ENCODE measurements at regions not wholly inside any gene's neighbourhood (a gene's known extent, or its start where the extent isn't known, plus 50 kb on each side); places are given as distances from the start of the nearest gene placed in this dataset.
A peak's percentile ranks its signal among the peaks of the same experiment; 100 is the strongest.

GRCh38 chr5:2044041-2044440, 161.3 kb upstream of the IRX4 start:
- H3K4me3 Mint-ChIP-seq: no peak overlapping the region
- H3K4me1 Mint-ChIP-seq: no peaks in the 10 kb centered on the region
- no peaks in the 10 kb centered on the region for H3K36me3 Mint-ChIP-seq
- H3K27me3 Mint-ChIP-seq: no peaks in the 10 kb centered on the region
- H3K9me3 Mint-ChIP-seq: peaks cover 3 to 11% (median 5%) of the 10 kb centered on the region in 3 donors
- no peak overlapping the region for H3K27ac Mint-ChIP-seq

GRCh38 chr5:2039180-2039531, 156.4 kb upstream of the IRX4 start:
- Mint-ChIP-seq H3K36me3 (no peaks in the 10 kb centered on the region), H3K27ac (no peak overlapping the region), H3K27me3 (peaks cover 8% of the 10 kb centered on the region), H3K4me1 (peaks cover 0 to 2% (median 0%) of the 10 kb centered on the region in 3 donors), H3K4me3 (peak overlapping the region in 2 of 4 donors; percentile 14 to 49), H3K9me3 (peaks cover 0 to 4% (median 0%) of the 10 kb centered on the region in 3 donors)

GRCh38 chr5:2038321-2039179, 155.8 kb upstream of the IRX4 start:
- Mint-ChIP-seq H3K36me3 (no peaks in the 10 kb centered on the region), H3K27ac (no peak overlapping the region)

DNA sequence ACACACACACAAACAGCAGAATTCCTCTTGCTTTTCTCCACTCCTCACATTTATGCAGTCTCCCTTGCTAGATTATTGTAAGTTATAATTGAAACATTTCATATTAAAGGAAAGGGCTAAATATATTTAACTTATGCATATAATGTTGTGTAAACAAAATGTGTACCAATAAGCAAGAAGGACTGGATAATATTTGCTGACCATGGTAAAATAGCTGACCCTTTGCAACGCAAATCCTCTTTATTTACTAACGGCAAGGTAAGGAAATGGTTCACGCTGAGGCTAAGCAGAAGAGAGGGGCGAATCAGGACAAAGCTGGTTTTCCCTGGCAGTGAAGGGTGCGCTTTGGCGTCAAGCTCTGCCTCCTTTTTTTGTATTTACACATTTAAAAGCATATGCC, 154.2 kb upstream of the IRX4 start:
- Mint-ChIP-seq H3K27me3 (peaks cover 14% of the 10 kb centered on the region), H3K27ac (no peak overlapping the region), H3K9me3 (peaks cover 0 to 3% (median 2%) of the 10 kb centered on the region in 3 donors), H3K4me1 (peaks cover 0 to 2% (median 0%) of the 10 kb centered on the region in 3 donors), H3K36me3 (no peaks in the 10 kb centered on the region), H3K4me3 (no peak overlapping the region)

More at GRCh38 chr5:2038321-2039179, 155.8 kb upstream of the IRX4 start:
- Mint-ChIP-seq H3K4me3 (peak overlapping the region in 3 of 4 donors; percentile 62 to 85 (median 73)), H3K27me3 (peaks cover 8% of the 10 kb centered on the region), H3K4me1 (peaks cover 0 to 2% (median 0%) of the 10 kb centered on the region in 3 donors), H3K9me3 (peaks cover 0 to 4% (median 0%) of the 10 kb centered on the region in 3 donors)

GRCh38 chr5:2032432-2032831, 149.7 kb upstream of the IRX4 start:
- no peaks in the 10 kb centered on the region for H3K36me3 Mint-ChIP-seq

DNA sequence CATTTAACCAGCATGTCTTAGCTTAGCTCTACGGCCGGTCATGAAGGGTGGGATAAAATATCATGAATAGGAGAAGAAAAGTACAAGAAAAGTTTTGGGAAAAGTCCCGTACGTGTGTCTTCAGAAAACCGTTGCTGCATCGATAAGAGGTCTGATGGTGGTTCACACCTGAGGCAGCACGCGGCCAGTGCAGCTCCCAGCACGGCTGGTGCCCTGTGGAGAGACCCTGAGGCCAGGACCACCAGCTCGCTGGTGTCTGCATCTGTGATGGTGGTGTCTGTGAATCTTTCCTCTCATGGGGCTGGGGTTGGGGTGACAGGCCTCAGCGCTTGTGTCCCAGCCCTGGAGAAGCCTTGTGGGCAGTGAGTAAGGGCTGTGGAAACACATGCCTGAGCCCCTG, 148.9 kb upstream of the IRX4 start:
- no peak overlapping the region for H3K27ac Mint-ChIP-seq
- H3K4me3 Mint-ChIP-seq: no peak overlapping the region
- H3K9me3 Mint-ChIP-seq: peaks cover 0 to 8% (median 2%) of the 10 kb centered on the region in 3 donors
- no peaks in the 10 kb centered on the region for H3K4me1 Mint-ChIP-seq
- peaks cover 12% of the 10 kb centered on the region for H3K27me3 Mint-ChIP-seq
- H3K36me3 Mint-ChIP-seq: no peaks in the 10 kb centered on the region

More at GRCh38 chr5:2032432-2032831, 149.7 kb upstream of the IRX4 start:
- peaks cover 0 to 2% (median 0%) of the 10 kb centered on the region in 3 donors for H3K4me1 Mint-ChIP-seq
- peaks cover 12% of the 10 kb centered on the region for H3K27me3 Mint-ChIP-seq
- H3K4me3 Mint-ChIP-seq: no peak overlapping the region
- H3K9me3 Mint-ChIP-seq: peaks cover 0 to 8% (median 2%) of the 10 kb centered on the region in 3 donors
- H3K27ac Mint-ChIP-seq: no peak overlapping the region

GRCh38 chr5:2030131-2030530, 147.4 kb upstream of the IRX4 start:
- H3K36me3 Mint-ChIP-seq: no peaks in the 10 kb centered on the region
- no peaks in the 10 kb centered on the region for H3K4me1 Mint-ChIP-seq
- H3K27me3 Mint-ChIP-seq: peaks cover 11% of the 10 kb centered on the region
- H3K4me3 Mint-ChIP-seq: no peak overlapping the region
- H3K27ac Mint-ChIP-seq: no peak overlapping the region
- H3K9me3 Mint-ChIP-seq: peaks cover 0 to 8% (median 0%) of the 10 kb centered on the region in 3 donors

- Mint-ChIP-seq H3K27me3 (peaks cover 6% of the 10 kb centered on the region), H3K27ac (no peak overlapping the region), H3K9me3 (peaks cover 0 to 12% (median 0%) of the 10 kb centered on the region in 3 donors), H3K4me3 (no peak overlapping the region), H3K4me1 (no peaks in the 10 kb centered on the region), H3K36me3 (no peaks in the 10 kb centered on the region)
Observed at GRCh38 chr5:2029206-2029605, 146.5 kb upstream of the IRX4 start.

GRCh38 chr5:2027790-2028189, 145.1 kb upstream of the IRX4 start:
- Mint-ChIP-seq H3K9me3 (peaks cover 0 to 8% (median 0%) of the 10 kb centered on the region in 3 donors), H3K27me3 (peaks cover 2% of the 10 kb centered on the region), H3K4me3 (no peak overlapping the region), H3K27ac (no peak overlapping the region), H3K4me1 (no peaks in the 10 kb centered on the region), H3K36me3 (no peaks in the 10 kb centered on the region)

DNA sequence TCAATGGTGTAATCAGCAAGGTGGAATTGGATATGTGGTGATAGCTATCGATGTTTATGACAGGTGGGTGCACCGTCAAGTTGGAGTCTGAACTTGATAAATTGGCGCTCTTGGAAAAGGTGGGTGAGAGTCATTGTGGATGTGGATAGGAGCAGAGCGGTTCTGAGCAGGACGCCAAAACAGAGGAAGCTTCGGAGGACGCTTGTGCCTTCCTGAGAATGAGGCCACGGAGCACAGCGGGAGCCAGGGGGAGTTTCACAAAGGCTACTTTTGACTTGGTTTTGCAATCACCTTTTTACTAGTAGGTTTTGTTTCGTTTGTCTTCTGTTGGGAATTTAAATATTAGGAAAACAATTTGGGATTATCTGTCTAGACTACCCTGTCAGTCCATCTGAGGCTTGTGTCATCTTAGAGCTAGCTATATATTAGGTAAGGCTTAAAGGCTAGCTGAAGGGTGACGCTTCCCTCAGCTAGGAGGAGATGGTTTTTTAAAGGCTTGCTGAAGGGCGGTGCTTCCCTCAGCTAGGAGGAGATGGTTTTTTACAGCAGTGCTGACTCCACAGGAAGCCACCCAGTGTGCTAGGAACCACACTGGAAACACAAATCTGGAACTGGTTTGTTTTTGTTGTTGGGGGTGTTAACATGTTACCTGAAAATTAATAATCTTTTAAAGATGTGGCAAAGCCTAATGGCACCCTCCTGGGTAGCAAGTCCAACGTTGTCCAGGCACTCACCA, 142.4 kb upstream of the IRX4 start:
- peaks cover 0 to 8% (median 0%) of the 10 kb centered on the region in 3 donors for H3K9me3 Mint-ChIP-seq
- H3K4me1 Mint-ChIP-seq: no peaks in the 10 kb centered on the region
- no peaks in the 10 kb centered on the region for H3K36me3 Mint-ChIP-seq
- H3K4me3 Mint-ChIP-seq: no peak overlapping the region
- H3K27ac Mint-ChIP-seq: no peak overlapping the region
- H3K27me3 Mint-ChIP-seq: no peaks in the 10 kb centered on the region

DNA sequence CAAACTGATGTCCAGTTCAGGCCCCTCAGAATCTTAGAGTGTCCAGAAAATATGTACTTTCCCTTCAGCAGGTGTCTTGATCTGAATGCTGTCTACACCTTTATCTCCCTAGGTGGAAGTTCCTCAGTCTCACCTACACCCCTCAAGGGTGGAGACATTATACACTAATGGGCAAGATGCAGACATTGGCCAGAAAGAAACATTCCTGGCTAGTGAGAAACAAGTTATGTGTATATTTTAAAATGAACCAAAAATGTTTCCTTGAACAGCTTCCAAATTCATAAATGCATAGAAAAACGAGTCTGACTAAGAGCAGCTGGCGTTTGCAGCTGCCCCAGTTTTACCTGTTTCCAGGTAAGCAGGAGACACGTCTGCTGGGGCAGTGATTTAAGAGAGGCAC, 140.5 kb upstream of the IRX4 start:
- H3K27ac Mint-ChIP-seq: no peak overlapping the region
- H3K4me1 Mint-ChIP-seq: no peaks in the 10 kb centered on the region
- peaks cover 0 to 4% (median 0%) of the 10 kb centered on the region in 3 donors for H3K9me3 Mint-ChIP-seq
- no peaks in the 10 kb centered on the region for H3K36me3 Mint-ChIP-seq
- no peak overlapping the region for H3K4me3 Mint-ChIP-seq
- H3K27me3 Mint-ChIP-seq: peaks cover 2% of the 10 kb centered on the region

GRCh38 chr5:2022436-2022835, 139.7 kb upstream of the IRX4 start:
- no peaks in the 10 kb centered on the region for H3K36me3 Mint-ChIP-seq
- peaks cover 2% of the 10 kb centered on the region for H3K27me3 Mint-ChIP-seq
- H3K9me3 Mint-ChIP-seq: peaks cover 0 to 3% (median 0%) of the 10 kb centered on the region in 3 donors
- no peaks in the 10 kb centered on the region for H3K4me1 Mint-ChIP-seq
- no peak overlapping the region for H3K4me3 Mint-ChIP-seq
- H3K27ac Mint-ChIP-seq: no peak overlapping the region

DNA sequence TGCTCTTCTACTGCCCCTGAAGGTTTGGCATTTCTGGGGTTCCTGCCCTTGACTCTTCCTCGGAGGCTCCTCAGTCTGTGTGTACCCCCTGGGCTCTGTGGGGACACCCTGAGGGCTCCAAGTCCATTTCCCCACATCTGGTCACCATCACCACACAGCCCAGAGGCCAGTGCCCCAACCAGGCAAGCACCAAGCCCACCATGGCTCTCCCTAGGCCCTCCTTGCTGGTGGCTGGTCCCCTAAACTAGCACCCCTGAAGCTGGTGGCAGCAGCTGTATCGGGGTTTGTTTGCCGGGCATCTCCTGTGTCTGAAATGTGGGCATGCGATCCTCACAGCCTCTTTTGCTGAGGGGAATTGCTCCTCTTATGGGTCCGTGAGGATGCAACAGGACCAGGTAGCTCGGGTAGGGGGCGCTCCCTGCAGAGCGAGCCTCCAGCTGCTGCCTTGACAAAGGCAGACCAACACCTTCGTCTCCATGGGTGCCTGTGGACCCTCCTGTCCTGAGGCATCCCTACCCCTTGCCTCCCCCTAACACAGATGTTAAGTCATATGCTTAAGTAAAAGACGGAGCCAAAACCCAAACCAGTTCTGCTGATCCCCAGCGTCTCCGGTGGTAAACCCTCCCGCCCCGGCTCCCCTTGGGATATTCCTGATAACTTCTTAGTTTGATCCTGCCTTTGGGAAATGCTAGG, 138.9 kb upstream of the IRX4 start:
- Mint-ChIP-seq H3K36me3 (no peaks in the 10 kb centered on the region), H3K4me3 (no peak overlapping the region), H3K27ac (no peak overlapping the region), H3K9me3 (peaks cover 0 to 3% (median 0%) of the 10 kb centered on the region in 3 donors), H3K4me1 (no peaks in the 10 kb centered on the region), H3K27me3 (peaks cover 3% of the 10 kb centered on the region)

DNA sequence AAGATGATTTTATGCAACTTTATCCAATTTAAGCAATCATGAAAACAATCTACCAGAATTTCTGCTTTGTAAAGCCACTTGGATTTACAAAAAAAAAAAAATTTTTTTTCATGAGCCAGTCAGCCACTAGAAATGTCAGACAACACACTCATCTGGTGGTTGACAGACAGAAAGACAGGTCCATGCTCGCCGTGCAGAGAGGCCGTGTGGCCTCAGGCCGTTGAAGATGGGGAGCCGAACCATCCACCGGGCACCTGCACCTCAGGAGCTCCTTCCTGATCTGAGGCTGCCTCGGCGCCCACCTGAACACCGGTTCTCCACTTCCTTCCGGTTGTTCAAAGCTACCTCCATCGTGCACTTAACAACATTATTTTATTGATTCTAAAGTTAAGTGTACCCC, 138.0 kb upstream of the IRX4 start:
- peaks cover 3% of the 10 kb centered on the region for H3K27me3 Mint-ChIP-seq
- peaks cover 0 to 3% (median 0%) of the 10 kb centered on the region in 3 donors for H3K9me3 Mint-ChIP-seq
- H3K27ac Mint-ChIP-seq: no peak overlapping the region
- no peaks in the 10 kb centered on the region for H3K36me3 Mint-ChIP-seq
- H3K4me1 Mint-ChIP-seq: no peaks in the 10 kb centered on the region
- no peak overlapping the region for H3K4me3 Mint-ChIP-seq

- Mint-ChIP-seq H3K4me3 (no peak overlapping the region), H3K9me3 (no peaks in the 10 kb centered on the region), H3K4me1 (no peaks in the 10 kb centered on the region), H3K27ac (no peak overlapping the region), H3K27me3 (peaks cover 3% of the 10 kb centered on the region), H3K36me3 (no peaks in the 10 kb centered on the region)
Observed at GRCh38 chr5:2019716-2020115, 137.0 kb upstream of the IRX4 start.

Measured in IgD-negative memory B cell (primary cell).